H9 (cell line): ENCODE measurements at regions not wholly inside any gene's neighbourhood (a gene's known extent, or its start where the extent isn't known, plus 50 kb on each side); places are given as distances from the start of the nearest gene placed in this dataset.

ENCODE experiments used
- DNase-seq: peaks from one replicate; pipeline ENCODE4 v3.0.0-alpha.2; 2017
- H2AFZ ChIP-seq: one replicate; pipeline ENCODE4 v1.6.1; 2013; ENCODE audit warnings: mild to moderate bottlenecking, low read length, control low read depth, moderate library complexity
- H2AK5ac ChIP-seq: 2 replicates; pipeline ENCODE4 v1.6.1; 2013; ENCODE audit warnings: low read length, control low read depth, mixed read lengths; ENCODE audit not compliant: insufficient read length
- H2BK120ac ChIP-seq: one replicate; pipeline ENCODE4 v1.6.1; 2013; ENCODE audit warnings: low read depth, mild to moderate bottlenecking, low read length, control low read depth, inconsistent platforms; ENCODE audit not compliant: poor library complexity, severe bottlenecking
- H2BK12ac ChIP-seq: 2 replicates; pipeline ENCODE4 v1.6.1; 2013; ENCODE audit warnings: low read length, control low read depth, mixed read lengths, low read depth; ENCODE audit not compliant: insufficient read length
- H2BK15ac ChIP-seq: 2 replicates; pipeline ENCODE4 v1.6.1; 2013; ENCODE audit warnings: low read depth, low read length, control low read depth
- H2BK20ac ChIP-seq: one replicate; pipeline ENCODE4 v1.6.1; 2013; ENCODE audit warnings: low read depth, mild to moderate bottlenecking, low read length, control low read depth, inconsistent platforms; ENCODE audit not compliant: poor library complexity, severe bottlenecking
- H2BK5ac ChIP-seq: 2 replicates; pipeline ENCODE4 v1.6.1; 2013; ENCODE audit warnings: low read length, control low read depth, mixed read lengths; ENCODE audit not compliant: insufficient read length
- H3K14ac ChIP-seq: 2 replicates; pipeline ENCODE4 v1.6.1; 2013; ENCODE audit warnings: low read length, control low read depth; ENCODE audit not compliant: insufficient read depth
- H3K18ac ChIP-seq: 2 replicates; pipeline ENCODE4 v1.6.1; 2013; ENCODE audit warnings: low read depth, mild to moderate bottlenecking, mixed read lengths, low read length, control low read depth; ENCODE audit not compliant: insufficient read length
- H3K23ac ChIP-seq: 2 replicates; pipeline ENCODE4 v1.6.1; 2013; ENCODE audit warnings: low read length, control low read depth, mixed read lengths, low read depth; ENCODE audit not compliant: insufficient read length
- H3K23me2 ChIP-seq: 2 replicates; pipeline ENCODE4 v1.6.1; 2013; ENCODE audit warnings: low read depth, mild to moderate bottlenecking, mixed read lengths, low read length, control low read depth; ENCODE audit not compliant: insufficient read length, poor library complexity, severe bottlenecking
- H3K27ac ChIP-seq: 2 replicates; pipeline ENCODE4 v1.5.1; 2013; ENCODE audit warnings: low read length, control low read depth, mixed read lengths, low read depth; ENCODE audit not compliant: insufficient read length
- H3K27me3 ChIP-seq: 2 replicates; pipeline ENCODE4 v1.6.1; 2013; ENCODE audit warnings: low read length, control low read depth, inconsistent platforms; ENCODE audit not compliant: insufficient read depth
- H3K4ac ChIP-seq: 2 replicates; pipeline ENCODE4 v1.6.1; 2013; ENCODE audit warnings: low read depth, mild to moderate bottlenecking, control low read depth, inconsistent platforms, low read length, moderate library complexity
- H3K4me1 ChIP-seq: 2 replicates; pipeline ENCODE4 v1.6.1; 2013; ENCODE audit warnings: low read length, control low read depth, inconsistent platforms; ENCODE audit not compliant: insufficient read depth
- H3K4me2 ChIP-seq: 2 replicates; pipeline ENCODE4 v1.6.1; 2013; ENCODE audit warnings: low read length, control low read depth, mixed read lengths; ENCODE audit not compliant: insufficient read length, insufficient read depth
- H3K56ac ChIP-seq: 2 replicates; pipeline ENCODE4 v1.6.1; 2013; ENCODE audit warnings: low read depth, mild to moderate bottlenecking, mixed read lengths, low read length, control low read depth; ENCODE audit not compliant: insufficient read length
- H3K79me1 ChIP-seq: 2 replicates; pipeline ENCODE4 v1.6.1; 2013; ENCODE audit warnings: low read depth, mild to moderate bottlenecking, moderate library complexity, low read length, control low read depth, inconsistent platforms; ENCODE audit not compliant: insufficient read depth, poor library complexity, severe bottlenecking
- H3K79me2 ChIP-seq: 2 replicates; pipeline ENCODE4 v1.6.1; 2013; ENCODE audit warnings: low read length, control low read depth, inconsistent platforms; ENCODE audit not compliant: insufficient read depth
- H3K9ac ChIP-seq: 2 replicates; pipeline ENCODE4 v1.6.1; 2013; ENCODE audit warnings: low read length, control low read depth, mixed read lengths; ENCODE audit not compliant: insufficient read length; ENCODE audit errors: extremely low read depth
- H3K9me3 ChIP-seq: one replicate; pipeline ENCODE4 v1.6.1; 2013; ENCODE audit warnings: low read depth, low read length, inconsistent platforms; ENCODE audit not compliant: control insufficient read depth
- H3T11ph ChIP-seq: one replicate; pipeline ENCODE4 v1.6.1; 2013; ENCODE audit warnings: mild to moderate bottlenecking, low read length, control low read depth, inconsistent platforms
- H4K20me1 ChIP-seq: one replicate; pipeline ENCODE4 v1.6.1; 2013; ENCODE audit not compliant: control insufficient read depth, insufficient read length, insufficient read depth
- H4K5ac ChIP-seq: 2 replicates; pipeline ENCODE4 v1.6.1; 2013; ENCODE audit warnings: low read depth, mild to moderate bottlenecking, mixed read lengths, low read length, control low read depth; ENCODE audit not compliant: insufficient read length
- H4K8ac ChIP-seq: replicated peaks from 2 replicates; pipeline ENCODE4 v1.6.1; 2013; ENCODE audit warnings: low read length, control low read depth, mixed read lengths, low read depth; ENCODE audit not compliant: insufficient read length
- H4K91ac ChIP-seq: 2 replicates; pipeline ENCODE4 v1.6.1; 2013; ENCODE audit warnings: low read depth, mild to moderate bottlenecking, moderate library complexity, mixed read lengths, low read length, control low read depth; ENCODE audit not compliant: insufficient read length
- H3K27ac Mint-ChIP-seq, 3 experiments: 2 replicates in 2 of 3; 3 replicates in 1 of 3; pipeline ENCODE4 v1.8.0; 2020 to 2021; ENCODE audit warnings: mixed read lengths in 3 of 3, mild to moderate bottlenecking in 1 of 3, moderate library complexity in 1 of 3
- H3K27me3 Mint-ChIP-seq: 2 replicates; pipeline ENCODE4 v1.8.0; 2021; ENCODE audit warnings: low read depth, mild to moderate bottlenecking, moderate library complexity, mixed read lengths
- H3K36me3 Mint-ChIP-seq, 3 experiments: 2 replicates in 2 of 3; 3 replicates in 1 of 3; pipeline ENCODE4 v1.8.0; 2020 to 2021; ENCODE audit warnings: low read depth in 3 of 3, mixed read lengths in 3 of 3; ENCODE audit not compliant: insufficient read depth in 1 of 3
- H3K4me1 Mint-ChIP-seq, 2 experiments: 2 replicates each; pipeline ENCODE4 v1.8.0; 2020; ENCODE audit warnings: mixed read lengths in 2 of 2
- H3K4me3 Mint-ChIP-seq, 2 experiments: 2 replicates in 1 of 2; 3 replicates in 1 of 2; pipeline ENCODE4 v1.8.0; 2020 to 2021; ENCODE audit warnings: mild to moderate bottlenecking in 2 of 2, mixed read lengths in 2 of 2, moderate library complexity in 1 of 2
- H3K9me3 Mint-ChIP-seq, 2 experiments: 2 replicates in 1 of 2; 3 replicates in 1 of 2; pipeline ENCODE4 v1.8.0; 2020; ENCODE audit warnings: mild to moderate bottlenecking in 2 of 2, mixed read lengths in 2 of 2, moderate library complexity in 1 of 2
- WGBS: extraction: QIAGEN DNeasy Blood & Tissue Kit; methylation state at CpG from one replicate; pipeline ENCODE4 v1.1.7; 2013; ENCODE audit warnings: missing lambda C conversion rate, low lambda C conversion rate, mixed read lengths; ENCODE audit not compliant: insufficient read length; ENCODE audit errors: extremely low coverage; 5-methylcytosine and 5-hydroxymethylcytosine counted together
- TF ChIP-seq, protein P1 (sequence below): fragments of 200-600 bp; sonication (generic); conservative IDR thresholded peaks from 3 replicates; pipeline ENCODE4 v1.8.0; 2021; ENCODE audit warnings: antibody characterized with exemption, mild to moderate bottlenecking

DNA sequence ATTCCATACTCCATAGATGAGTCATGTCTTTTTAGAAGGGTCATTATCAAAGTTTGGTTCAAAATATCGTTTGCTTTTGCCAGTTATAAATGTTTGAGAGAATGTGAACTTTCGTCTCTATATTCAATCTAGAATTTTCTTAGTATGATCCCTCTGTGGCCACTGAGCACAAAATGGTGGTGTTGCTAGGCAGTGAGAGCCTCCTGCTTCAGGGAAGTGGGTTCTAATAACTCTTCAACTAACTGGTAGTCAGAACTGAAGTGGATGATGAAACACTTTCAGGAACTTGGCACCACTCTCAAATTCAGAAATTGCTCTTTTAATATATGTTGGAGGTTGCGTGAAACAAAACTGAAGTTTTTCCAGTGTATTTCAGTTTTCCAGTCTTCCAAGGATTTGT is 125.0 kb upstream of the DOK5 start:
- no peak overlapping the region for H3K9ac ChIP-seq
- no peak overlapping the region for H3K4ac ChIP-seq
- peaks cover 18% of the 10 kb centered on the region in 2 experiments for H3K4me1 Mint-ChIP-seq
- H3K23ac ChIP-seq, result no peak overlapping the region
- H3K27ac ChIP-seq, result no peak overlapping the region
- no peaks in the 10 kb centered on the region for H3K27me3 Mint-ChIP-seq
- no peak overlapping the region for H3T11ph ChIP-seq
- no peak overlapping the region for H2BK5ac ChIP-seq
- no peaks in the 10 kb centered on the region for H3K79me1 ChIP-seq
- H4K8ac ChIP-seq, result no peak overlapping the region
- no peaks in the 10 kb centered on the region; a peak in 2 of 7 replicates for H3K36me3 Mint-ChIP-seq
- no peak overlapping the region for H2AFZ ChIP-seq
- H3K79me2 ChIP-seq, result no peaks in the 10 kb centered on the region
- no peak overlapping the region for H2BK20ac ChIP-seq
- H3K9me3 ChIP-seq, result no peaks in the 10 kb centered on the region
- WGBS, result no CpG with 5 or more reads among the region's 3 CpGs
- H4K91ac ChIP-seq, result no peak overlapping the region
- H3K27ac Mint-ChIP-seq, result no peak overlapping the region
- H2BK120ac ChIP-seq, result no peak overlapping the region
- H2AK5ac ChIP-seq, result no peak overlapping the region
- TF ChIP-seq, protein P1, sequence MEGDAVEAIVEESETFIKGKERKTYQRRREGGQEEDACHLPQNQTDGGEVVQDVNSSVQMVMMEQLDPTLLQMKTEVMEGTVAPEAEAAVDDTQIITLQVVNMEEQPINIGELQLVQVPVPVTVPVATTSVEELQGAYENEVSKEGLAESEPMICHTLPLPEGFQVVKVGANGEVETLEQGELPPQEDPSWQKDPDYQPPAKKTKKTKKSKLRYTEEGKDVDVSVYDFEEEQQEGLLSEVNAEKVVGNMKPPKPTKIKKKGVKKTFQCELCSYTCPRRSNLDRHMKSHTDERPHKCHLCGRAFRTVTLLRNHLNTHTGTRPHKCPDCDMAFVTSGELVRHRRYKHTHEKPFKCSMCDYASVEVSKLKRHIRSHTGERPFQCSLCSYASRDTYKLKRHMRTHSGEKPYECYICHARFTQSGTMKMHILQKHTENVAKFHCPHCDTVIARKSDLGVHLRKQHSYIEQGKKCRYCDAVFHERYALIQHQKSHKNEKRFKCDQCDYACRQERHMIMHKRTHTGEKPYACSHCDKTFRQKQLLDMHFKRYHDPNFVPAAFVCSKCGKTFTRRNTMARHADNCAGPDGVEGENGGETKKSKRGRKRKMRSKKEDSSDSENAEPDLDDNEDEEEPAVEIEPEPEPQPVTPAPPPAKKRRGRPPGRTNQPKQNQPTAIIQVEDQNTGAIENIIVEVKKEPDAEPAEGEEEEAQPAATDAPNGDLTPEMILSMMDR, result no peak
- no peaks in the 10 kb centered on the region; a peak in 1 of 5 replicates for H3K9me3 Mint-ChIP-seq
- H3K18ac ChIP-seq, result no peak overlapping the region
- H3K4me1 ChIP-seq, result peaks cover 10% of the 10 kb centered on the region
- H4K5ac ChIP-seq, result no peak overlapping the region
- no peak overlapping the region for H3K4me3 Mint-ChIP-seq
- H3K56ac ChIP-seq, result no peak overlapping the region
- H4K20me1 ChIP-seq, result no peaks in the 10 kb centered on the region
- no peak overlapping the region for H3K4me2 ChIP-seq
- no peak overlapping the region for H2BK15ac ChIP-seq
- no peak overlapping the region for H3K14ac ChIP-seq
- H3K23me2 ChIP-seq, result no peaks in the 10 kb centered on the region
- H2BK12ac ChIP-seq, result no peak overlapping the region
- no peak for DNase-seq
- H3K27me3 ChIP-seq, result no peaks in the 10 kb centered on the region
